ENCODE measurements at regions not wholly inside any gene's neighbourhood (a gene's known extent, or its start where the extent isn't known, plus 50 kb on each side); places are given as distances from the start of the nearest gene placed in this dataset.

DNA sequence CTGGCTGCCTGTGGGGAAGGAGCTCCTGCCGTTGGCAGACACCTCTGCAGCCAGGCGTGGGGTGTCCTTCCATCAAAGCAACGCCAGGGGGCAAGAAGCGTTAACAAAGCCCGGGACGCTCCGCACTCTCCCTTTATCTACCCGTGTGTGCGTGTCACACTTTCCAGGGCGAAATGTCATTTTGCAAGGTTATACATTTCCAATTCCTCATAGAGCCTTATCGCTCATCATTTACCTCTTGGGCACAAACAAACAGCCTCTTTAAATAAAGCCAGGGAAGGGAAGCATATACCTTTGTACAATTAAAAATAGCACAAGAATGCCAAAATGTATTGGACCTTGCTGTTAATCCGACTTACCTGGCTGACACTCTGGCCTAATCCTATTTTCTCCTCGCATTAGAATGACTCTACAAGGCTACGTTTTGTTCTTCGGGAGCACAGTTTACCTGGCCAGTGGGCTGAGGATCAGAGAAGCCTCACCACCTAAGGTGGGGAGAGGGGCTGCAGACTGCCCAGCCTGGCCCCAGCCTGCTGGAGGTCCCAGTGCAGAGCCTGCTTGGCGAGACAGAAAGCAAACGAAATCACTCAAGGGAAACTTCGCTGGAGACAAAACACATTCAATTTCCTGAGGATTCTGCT, 77.6 kb upstream of the EN2 start:
- TF ChIP-seq, protein P1, sequence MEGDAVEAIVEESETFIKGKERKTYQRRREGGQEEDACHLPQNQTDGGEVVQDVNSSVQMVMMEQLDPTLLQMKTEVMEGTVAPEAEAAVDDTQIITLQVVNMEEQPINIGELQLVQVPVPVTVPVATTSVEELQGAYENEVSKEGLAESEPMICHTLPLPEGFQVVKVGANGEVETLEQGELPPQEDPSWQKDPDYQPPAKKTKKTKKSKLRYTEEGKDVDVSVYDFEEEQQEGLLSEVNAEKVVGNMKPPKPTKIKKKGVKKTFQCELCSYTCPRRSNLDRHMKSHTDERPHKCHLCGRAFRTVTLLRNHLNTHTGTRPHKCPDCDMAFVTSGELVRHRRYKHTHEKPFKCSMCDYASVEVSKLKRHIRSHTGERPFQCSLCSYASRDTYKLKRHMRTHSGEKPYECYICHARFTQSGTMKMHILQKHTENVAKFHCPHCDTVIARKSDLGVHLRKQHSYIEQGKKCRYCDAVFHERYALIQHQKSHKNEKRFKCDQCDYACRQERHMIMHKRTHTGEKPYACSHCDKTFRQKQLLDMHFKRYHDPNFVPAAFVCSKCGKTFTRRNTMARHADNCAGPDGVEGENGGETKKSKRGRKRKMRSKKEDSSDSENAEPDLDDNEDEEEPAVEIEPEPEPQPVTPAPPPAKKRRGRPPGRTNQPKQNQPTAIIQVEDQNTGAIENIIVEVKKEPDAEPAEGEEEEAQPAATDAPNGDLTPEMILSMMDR (IDR thresholded peaks at IDR 0.05) = peak; percentile 82

DNA sequence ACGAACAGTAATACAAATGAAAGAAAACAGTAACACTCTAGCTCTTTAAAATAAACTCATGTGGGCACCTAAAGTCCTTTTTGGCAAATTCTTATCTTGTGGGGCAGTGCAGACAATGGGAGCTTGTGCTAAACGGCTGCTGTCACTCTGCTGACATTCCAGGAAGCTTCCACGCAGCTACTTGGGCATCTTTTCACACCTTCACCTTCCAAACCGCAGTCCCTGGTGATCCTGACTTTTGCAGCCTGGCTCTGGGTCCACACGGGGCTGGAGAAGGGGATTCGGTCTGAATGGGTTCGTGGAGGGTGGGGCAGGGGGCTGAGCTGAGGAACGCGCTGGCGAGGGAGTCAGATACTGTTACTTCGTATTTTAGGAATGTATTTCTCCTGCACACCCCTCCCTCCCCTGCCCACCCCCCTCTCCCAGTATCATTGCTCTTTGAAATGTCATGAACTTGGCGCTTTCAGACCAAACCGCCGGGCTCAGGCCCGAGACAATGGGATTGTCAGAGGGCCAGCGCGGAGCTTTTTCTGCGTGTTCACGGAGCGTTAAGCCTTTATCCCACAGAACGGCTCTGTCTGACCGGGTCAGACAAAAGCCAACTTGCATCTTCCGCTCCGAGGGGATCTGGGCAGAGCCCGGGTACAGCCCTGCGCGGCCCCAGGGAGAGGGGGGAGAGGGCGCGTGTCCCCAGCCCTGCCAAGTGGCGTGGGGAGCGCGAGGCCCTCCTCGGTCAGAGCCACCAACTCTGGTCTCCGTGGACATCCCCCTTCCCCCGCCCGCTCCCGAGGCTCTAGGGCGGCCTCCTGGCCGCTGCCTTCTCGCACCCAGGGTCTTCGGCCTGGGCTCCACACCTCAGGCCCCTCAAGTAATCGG, 76.7 kb upstream of the EN2 start:
- TF ChIP-seq, protein P1 (IDR thresholded peaks at IDR 0.05) = no peak

DNA sequence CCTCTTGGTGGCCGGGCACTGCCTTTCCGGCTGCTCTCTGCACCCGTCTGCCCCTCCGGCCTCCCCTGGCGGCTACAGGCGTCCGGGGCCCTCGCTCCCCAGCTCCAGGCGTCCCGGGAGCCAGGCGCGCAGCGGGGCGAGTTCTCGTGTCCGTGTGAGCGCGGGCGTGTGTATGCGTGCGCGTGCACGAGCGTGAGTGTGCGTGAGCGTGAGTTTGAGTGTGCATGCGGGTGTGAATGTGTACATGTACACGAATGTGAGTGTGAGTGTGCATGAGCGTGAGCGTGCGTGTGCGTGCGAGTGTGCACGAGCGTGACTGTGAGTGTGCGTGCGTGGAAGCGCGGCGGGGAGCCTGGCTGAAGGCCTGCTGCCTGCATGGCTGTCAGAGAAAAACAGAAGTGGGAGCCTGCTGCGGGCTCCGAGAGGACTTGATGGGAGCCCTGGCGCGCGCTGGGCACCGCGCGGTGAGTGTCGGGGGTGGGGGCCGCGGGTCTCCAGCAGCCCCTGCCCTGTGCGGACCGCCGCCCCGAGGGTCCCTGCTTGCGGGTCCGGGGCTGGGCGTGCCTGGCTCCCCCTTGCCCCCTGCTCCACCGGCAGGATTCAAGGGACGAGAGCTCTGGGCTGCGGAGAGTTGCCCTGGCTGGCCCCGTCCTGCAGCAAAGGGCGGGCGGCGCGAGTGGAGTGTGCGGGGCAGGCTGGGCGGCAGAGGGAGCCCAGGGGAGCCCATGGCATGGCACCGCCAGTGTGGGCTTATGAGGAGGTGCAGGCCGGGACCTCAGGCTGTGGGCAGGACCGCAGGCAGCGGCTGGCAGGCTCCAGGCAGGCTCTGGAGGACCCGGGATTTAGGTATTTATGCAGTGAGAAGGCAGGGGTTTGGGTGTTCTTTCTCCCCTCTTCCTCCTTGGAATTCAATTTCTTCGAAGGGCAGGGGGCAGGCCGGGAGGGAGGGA, 75.8 kb upstream of the EN2 start:
- TF ChIP-seq, protein P1 (IDR thresholded peaks at IDR 0.05) = no peak

DNA sequence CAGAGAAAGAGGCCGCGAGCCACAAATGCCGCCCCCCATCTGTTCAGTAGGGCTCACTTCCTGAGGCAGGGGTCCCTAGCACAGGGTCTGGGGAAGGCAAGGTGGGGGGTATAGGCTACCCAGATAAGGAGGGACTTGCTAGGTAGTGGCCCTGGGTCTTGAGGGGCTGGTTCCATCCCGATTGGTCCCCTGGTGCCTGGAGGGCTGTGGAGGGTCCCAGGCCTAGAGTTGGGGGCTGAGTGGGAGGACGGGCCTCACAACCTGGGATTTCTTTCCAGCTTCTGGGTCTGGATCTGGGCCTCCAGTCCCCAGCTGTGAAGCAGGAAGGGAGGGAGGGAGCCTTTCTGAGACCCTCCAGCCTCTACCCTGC, 75.1 kb upstream of the EN2 start:
- TF ChIP-seq, protein P1 (IDR thresholded peaks at IDR 0.05) = no peak

DNA sequence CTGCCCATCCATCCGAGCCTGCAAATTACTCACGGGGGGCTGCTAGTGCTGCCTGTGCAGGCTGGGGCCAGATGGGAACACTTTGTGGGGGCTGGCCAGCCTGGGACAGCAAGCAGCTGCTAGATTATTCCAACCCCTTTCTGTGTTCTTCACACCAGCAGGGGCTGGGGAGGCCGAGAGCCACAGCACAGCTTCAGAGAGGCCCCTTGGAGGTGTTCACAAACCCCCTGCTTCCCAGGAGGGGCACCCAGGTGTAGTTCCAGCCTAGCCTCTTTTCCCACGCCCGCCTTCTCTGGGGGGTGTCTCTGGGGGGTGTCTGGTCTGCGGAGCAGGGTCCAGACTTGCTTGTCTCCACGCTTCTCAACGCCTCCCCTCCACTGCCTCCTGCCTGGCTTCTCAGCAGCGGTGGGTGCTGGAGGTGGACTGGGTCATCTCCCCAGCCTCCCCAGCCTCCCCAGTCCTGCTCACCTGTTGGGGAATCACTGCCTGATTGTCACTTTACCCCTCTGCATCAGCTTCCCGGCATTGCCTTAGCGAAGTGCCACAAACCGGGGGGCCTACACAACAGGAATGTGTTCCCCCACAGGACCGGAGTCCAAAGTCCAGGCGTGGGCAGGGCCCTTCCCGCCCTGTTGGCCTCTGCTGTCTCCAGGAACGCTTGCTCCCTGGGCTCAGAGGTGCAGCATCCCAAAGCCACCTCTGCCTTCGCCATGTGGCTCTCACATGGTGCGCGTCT, 74.0 kb upstream of the EN2 start:
- TF ChIP-seq, protein P1 (IDR thresholded peaks at IDR 0.05) = no peak

DNA sequence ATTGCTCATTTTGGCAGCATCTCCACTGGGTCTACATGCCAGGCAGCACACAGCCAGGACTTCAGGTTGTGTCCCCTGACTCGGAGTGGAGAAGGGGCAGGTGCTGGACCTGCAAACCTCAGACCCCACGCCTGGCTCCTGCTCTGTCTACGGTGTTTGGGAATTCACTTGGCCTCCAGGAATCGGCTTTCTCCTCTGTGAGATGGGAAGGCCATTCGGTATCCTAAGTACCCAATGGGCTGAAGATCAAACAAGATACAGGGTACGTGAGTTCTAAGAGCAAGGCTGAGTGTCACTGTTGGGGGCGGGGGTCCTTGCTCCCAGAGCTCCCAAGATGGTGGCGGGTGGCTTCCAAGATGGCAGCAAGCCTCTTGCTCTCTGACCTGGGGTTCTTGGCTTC, 73.2 kb upstream of the EN2 start:
- TF ChIP-seq, protein P1 (IDR thresholded peaks at IDR 0.05) = no peak

DNA sequence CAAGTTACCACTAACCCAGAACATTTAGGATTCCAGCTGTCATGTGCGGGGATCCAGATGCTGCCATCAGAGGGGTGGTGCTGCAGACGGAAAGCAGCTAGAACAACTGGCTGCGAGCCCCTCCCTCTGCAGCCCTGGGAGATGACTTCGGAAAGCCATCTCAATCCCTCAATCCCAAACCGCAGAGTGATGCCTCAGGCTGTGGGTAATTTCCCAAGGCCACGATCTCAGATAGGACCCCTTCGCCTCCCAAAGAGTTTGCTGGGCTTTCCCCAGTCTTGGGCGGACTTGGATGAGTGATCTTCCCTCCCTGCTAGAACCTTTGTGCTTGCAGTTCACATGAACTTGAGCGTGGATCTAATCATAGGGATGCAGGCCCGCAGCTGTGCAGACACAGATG, 71.3 kb upstream of the EN2 start:
- TF ChIP-seq, protein P1 (IDR thresholded peaks at IDR 0.05) = no peak
